ENCODE measurements at regions not wholly inside any gene's neighbourhood (a gene's known extent, or its start where the extent isn't known, plus 50 kb on each side); places are given as distances from the start of the nearest gene placed in this dataset.

DNA sequence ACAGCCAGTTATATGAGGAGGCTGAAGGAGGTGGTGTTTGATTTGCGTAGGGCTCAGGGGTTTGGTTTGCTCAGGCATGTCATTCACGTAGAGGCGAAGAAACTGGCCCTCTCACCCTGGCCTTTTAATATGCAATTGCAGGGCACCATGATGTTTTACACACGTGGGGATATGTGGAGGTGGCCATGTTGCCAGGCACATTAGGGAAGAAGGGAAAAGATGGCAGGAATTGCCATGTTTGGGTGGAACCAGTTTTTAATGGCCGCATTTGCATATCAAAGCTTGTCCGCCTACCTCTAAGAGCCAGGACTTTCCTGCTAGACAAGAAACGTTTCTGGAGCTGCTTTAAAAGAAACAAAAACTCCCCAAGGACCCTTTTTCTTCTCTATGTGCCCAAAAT lies 1483.7 kb upstream of the GOT2 start:
- H3K27ac ChIP-seq (ENCODE audit: extremely low read length, insufficient read depth, low read length): no peak overlapping the region
- WGBS (ENCODE audit: low lambda C conversion rate): 15% methylated on average over 7 of the region's 7 CpGs
- H3K27me3 ChIP-seq (ENCODE audit: control insufficient read depth in 1 of 2, insufficient read depth in 2 of 2, low read length in 2 of 2): no peaks in the 10 kb centered on the region
- no peak for FAIRE-seq
- no peak for DNase-seq (ENCODE audit: low spot score)
- H3K79me2 ChIP-seq (ENCODE audit: insufficient read depth, low read length): no peaks in the 10 kb centered on the region
- H4K20me1 ChIP-seq (ENCODE audit: insufficient read depth, low read length): no peaks in the 10 kb centered on the region
- no peak for ATAC-seq
- H3K9ac ChIP-seq (ENCODE audit: insufficient read depth, low read depth, low read length): no peak overlapping the region
- in situ Hi-C loops (cut with HindIII; ENCODE audit: extremely low pct_ligation_motif_present, low pct_unique_long_range_greater_than_20kb) (no loop called here), intact Hi-C loops (cut with micrococcal nuclease; ENCODE audit: unreplicated experiment) (no loop called here)
- POLR2A ChIA-PET: no interaction called here
- H3K4me3 ChIP-seq (replicated peaks in 1 of 3; ENCODE audit: insufficient read depth in 1 of 3, low read depth in 2 of 3, low read length in 3 of 3): no peak overlapping the region; a peak in 1 of 6 replicates
- H3K4me1 ChIP-seq (ENCODE audit: insufficient read depth, low read length): no peaks in the 10 kb centered on the region
- H3K9me3 ChIP-seq (ENCODE audit: low read length): peaks cover 46% of the 10 kb centered on the region
- H3K36me3 ChIP-seq (replicated peaks in 1 of 2; ENCODE audit: control insufficient read depth in 1 of 2, insufficient read depth in 2 of 2, low read length in 2 of 2): no peaks in the 10 kb centered on the region
- H3K4me2 ChIP-seq (ENCODE audit: low read depth, low read length): no peak overlapping the region
- no peak overlapping the region for H2AFZ ChIP-seq (ENCODE audit: low read length)
- CTCF ChIA-PET (ENCODE audit: low intra/inter-chr PET ratio, low total read pairs): no interaction called here
- no peak for TF ChIP-seq TBX3 (IDR thresholded peaks at IDR 0.05; ENCODE audit: borderline replicate concordance)
- TF ChIP-seq ZNF207 (IDR thresholded peaks at IDR 0.05; ENCODE audit: borderline replicate concordance): no peak
- BruUV-seq (replicated peaks): no TSS peak

DNA sequence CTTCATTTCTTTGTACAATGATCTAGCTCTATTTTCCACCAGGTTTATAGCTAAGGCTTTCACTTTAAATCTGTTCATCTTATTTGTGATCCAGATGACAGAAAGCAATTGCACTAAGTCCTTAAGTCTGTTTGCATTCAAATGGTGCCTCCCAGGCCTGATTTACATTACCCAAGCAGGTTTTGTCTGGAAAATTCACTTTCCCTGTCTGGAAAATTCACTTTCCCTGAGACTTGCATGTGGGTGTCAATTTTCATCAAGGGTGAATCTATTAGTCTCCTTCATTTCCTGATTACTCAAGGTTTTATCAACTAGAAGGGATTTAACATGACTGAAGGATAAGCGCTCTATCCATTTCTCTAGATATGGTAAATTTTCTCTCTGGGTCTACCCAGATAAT lies 1480.2 kb upstream of the GOT2 start:
- Histone ChIP-seq H3K4me3 (replicated peaks in 1 of 3; ENCODE audit: insufficient read depth in 1 of 3, low read depth in 2 of 3, low read length in 3 of 3) (no peak overlapping the region), H3K27me3 (ENCODE audit: control insufficient read depth in 1 of 2, insufficient read depth in 2 of 2, low read length in 2 of 2) (no peaks in the 10 kb centered on the region), H2AFZ (ENCODE audit: low read length) (no peak overlapping the region), H3K36me3 (replicated peaks in 1 of 2; ENCODE audit: control insufficient read depth in 1 of 2, insufficient read depth in 2 of 2, low read length in 2 of 2) (no peaks in the 10 kb centered on the region), H3K79me2 (ENCODE audit: insufficient read depth, low read length) (no peaks in the 10 kb centered on the region), H3K4me2 (ENCODE audit: low read depth, low read length) (no peak overlapping the region), H3K4me1 (ENCODE audit: insufficient read depth, low read length) (no peaks in the 10 kb centered on the region), H3K9me3 (ENCODE audit: low read length) (peaks cover 24% of the 10 kb centered on the region), H3K9ac (ENCODE audit: insufficient read depth, low read depth, low read length) (no peak overlapping the region), H4K20me1 (ENCODE audit: insufficient read depth, low read length) (no peaks in the 10 kb centered on the region), H3K27ac (ENCODE audit: extremely low read length, insufficient read depth, low read length) (no peak overlapping the region)
- no TSS peak for BruUV-seq (replicated peaks)
- FAIRE-seq (no peak), ATAC-seq (no peak), DNase-seq (ENCODE audit: low spot score) (no peak)
- 4% methylated on average over 1 of the region's 1 CpG for whole genome bisulfite sequencing (ENCODE audit: low lambda C conversion rate)
- in situ Hi-C loops (cut with HindIII; ENCODE audit: extremely low pct_ligation_motif_present, low pct_unique_long_range_greater_than_20kb) (no loop called here), intact Hi-C loops (cut with micrococcal nuclease; ENCODE audit: unreplicated experiment) (no loop called here)
- CTCF ChIA-PET (ENCODE audit: low intra/inter-chr PET ratio, low total read pairs): no interaction called here
- POLR2A ChIA-PET: no interaction called here
- TF ChIP-seq ZNF570 (CRISPR knock-in tag; IDR thresholded peaks at IDR 0.05; ENCODE audit: borderline replicate concordance): no peak
- no peak for TF ChIP-seq ZNF232 (CRISPR knock-in tag; IDR thresholded peaks at IDR 0.05; ENCODE audit: borderline replicate concordance)
- TF ChIP-seq ATAD3A (CRISPR knock-in tag; IDR thresholded peaks at IDR 0.05): no peak
- TF ChIP-seq, protein P1, sequence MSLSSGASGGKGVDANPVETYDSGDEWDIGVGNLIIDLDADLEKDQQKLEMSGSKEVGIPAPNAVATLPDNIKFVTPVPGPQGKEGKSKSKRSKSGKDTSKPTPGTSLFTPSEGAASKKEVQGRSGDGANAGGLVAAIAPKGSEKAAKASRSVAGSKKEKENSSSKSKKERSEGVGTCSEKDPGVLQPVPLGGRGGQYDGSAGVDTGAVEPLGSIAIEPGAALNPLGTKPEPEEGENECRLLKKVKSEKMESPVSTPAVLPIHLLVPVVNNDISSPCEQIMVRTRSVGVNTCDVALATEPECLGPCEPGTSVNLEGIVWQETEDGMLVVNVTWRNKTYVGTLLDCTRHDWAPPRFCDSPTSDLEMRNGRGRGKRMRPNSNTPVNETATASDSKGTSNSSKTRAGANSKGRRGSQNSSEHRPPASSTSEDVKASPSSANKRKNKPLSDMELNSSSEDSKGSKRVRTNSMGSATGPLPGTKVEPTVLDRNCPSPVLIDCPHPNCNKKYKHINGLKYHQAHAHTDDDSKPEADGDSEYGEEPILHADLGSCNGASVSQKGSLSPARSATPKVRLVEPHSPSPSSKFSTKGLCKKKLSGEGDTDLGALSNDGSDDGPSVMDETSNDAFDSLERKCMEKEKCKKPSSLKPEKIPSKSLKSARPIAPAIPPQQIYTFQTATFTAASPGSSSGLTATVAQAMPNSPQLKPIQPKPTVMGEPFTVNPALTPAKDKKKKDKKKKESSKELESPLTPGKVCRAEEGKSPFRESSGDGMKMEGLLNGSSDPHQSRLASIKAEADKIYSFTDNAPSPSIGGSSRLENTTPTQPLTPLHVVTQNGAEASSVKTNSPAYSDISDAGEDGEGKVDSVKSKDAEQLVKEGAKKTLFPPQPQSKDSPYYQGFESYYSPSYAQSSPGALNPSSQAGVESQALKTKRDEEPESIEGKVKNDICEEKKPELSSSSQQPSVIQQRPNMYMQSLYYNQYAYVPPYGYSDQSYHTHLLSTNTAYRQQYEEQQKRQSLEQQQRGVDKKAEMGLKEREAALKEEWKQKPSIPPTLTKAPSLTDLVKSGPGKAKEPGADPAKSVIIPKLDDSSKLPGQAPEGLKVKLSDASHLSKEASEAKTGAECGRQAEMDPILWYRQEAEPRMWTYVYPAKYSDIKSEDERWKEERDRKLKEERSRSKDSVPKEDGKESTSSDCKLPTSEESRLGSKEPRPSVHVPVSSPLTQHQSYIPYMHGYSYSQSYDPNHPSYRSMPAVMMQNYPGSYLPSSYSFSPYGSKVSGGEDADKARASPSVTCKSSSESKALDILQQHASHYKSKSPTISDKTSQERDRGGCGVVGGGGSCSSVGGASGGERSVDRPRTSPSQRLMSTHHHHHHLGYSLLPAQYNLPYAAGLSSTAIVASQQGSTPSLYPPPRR (CRISPR knock-in tag; IDR thresholded peaks at IDR 0.05; ENCODE audit: borderline replicate concordance): no peak
- TF ChIP-seq, protein P2, sequence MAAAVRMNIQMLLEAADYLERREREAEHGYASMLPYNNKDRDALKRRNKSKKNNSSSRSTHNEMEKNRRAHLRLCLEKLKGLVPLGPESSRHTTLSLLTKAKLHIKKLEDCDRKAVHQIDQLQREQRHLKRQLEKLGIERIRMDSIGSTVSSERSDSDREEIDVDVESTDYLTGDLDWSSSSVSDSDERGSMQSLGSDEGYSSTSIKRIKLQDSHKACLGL (CRISPR knock-in tag; IDR thresholded peaks at IDR 0.05): no peak
- TF ChIP-seq ZFX (CRISPR knock-in tag; IDR thresholded peaks at IDR 0.05; ENCODE audit: low read depth): no peak
- TF ChIP-seq, protein P3, sequence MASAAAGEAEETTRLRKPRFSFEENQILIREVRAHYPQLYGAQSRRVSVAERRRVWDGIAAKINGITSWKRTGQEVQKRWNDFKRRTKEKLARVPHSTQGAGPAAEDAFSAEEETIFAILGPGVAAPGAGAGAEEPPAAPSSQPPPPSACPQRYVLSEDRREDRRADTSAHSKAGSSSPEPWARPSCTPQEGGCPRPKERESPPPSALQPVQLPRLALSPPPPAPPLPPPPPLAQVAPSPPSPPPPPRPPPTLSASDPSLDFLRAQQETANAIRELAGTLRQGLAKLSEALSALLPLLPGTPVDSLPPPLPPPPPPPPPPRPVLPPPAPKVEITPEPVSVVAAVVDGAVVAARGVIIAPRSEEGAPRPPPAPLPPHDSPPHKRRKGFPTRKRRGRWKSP (CRISPR knock-in tag; IDR thresholded peaks at IDR 0.05): no peak
- no peak for TF ChIP-seq KLF6 (CRISPR knock-in tag; IDR thresholded peaks at IDR 0.05)
- TF ChIP-seq, protein P4, sequence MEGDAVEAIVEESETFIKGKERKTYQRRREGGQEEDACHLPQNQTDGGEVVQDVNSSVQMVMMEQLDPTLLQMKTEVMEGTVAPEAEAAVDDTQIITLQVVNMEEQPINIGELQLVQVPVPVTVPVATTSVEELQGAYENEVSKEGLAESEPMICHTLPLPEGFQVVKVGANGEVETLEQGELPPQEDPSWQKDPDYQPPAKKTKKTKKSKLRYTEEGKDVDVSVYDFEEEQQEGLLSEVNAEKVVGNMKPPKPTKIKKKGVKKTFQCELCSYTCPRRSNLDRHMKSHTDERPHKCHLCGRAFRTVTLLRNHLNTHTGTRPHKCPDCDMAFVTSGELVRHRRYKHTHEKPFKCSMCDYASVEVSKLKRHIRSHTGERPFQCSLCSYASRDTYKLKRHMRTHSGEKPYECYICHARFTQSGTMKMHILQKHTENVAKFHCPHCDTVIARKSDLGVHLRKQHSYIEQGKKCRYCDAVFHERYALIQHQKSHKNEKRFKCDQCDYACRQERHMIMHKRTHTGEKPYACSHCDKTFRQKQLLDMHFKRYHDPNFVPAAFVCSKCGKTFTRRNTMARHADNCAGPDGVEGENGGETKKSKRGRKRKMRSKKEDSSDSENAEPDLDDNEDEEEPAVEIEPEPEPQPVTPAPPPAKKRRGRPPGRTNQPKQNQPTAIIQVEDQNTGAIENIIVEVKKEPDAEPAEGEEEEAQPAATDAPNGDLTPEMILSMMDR (CRISPR knock-in tag; IDR thresholded peaks at IDR 0.05): no peak
- no peak for TF ChIP-seq PHF8 (CRISPR knock-in tag; IDR thresholded peaks at IDR 0.05)

Measured in HepG2 (cell line).